Heart left ventricle (tissue), 16 donors: ENCODE measurements at regions not wholly inside any gene's neighbourhood (a gene's known extent, or its start where the extent isn't known, plus 50 kb on each side); places are given as distances from the start of the nearest gene placed in this dataset.
"Not testable (repeated sequence)": the region's sequence is repeated elsewhere in the genome, so short reads cannot be mapped to it uniquely, and the experiment has no call there.

Experiments
- ATAC-seq, 4 donors: fragments of 200-7000 bp; cut with Tn5 transposase; one replicate each; pipeline ENCODE4 v1.9.1; 2020 to 2022; ENCODE audit warnings: moderate library complexity in 4 of 4, mild to moderate bottlenecking in 3 of 4, moderate number of reproducible peaks in 1 of 4
- DNase-seq, 5 donors: peaks; one replicate each; pipeline ENCODE4 v3.0.0-alpha.2; 2020
- H3K27ac ChIP-seq, 12 donors: fragments of 200-600 bp; sonication (generic) in 4 of 12; one replicate each; pipeline versions ENCODE4 v1.5.0 to v1.8.0; 2016 to 2022; ENCODE audit warnings: mild to moderate bottlenecking in 2 of 12
- H3K27me3 ChIP-seq, 9 donors: fragments of 200-600 bp; sonication (generic) in 2 of 9; one replicate each; pipeline versions ENCODE4 v1.5.1 to v1.8.0; 2016 to 2022; ENCODE audit warnings: mild to moderate bottlenecking in 3 of 9
- H3K36me3 ChIP-seq, 9 donors: fragments of 200-600 bp; sonication (generic) in 2 of 9; one replicate each; pipeline versions ENCODE4 v1.5.0 to v1.8.0; 2018 to 2022; ENCODE audit warnings: mild to moderate bottlenecking in 2 of 9
- H3K4me1 ChIP-seq, 12 donors: fragments of 200-600 bp; sonication (generic) in 4 of 12; one replicate each; pipeline versions ENCODE4 v1.5.0 to v1.8.0; 2016 to 2022; ENCODE audit warnings: mild to moderate bottlenecking in 3 of 12
- H3K4me3 ChIP-seq, 12 donors: fragments of 200-600 bp; sonication (generic) in 4 of 12; one replicate each; pipeline versions ENCODE4 v1.5.0 to v1.8.0; 2017 to 2022; ENCODE audit warnings: mild to moderate bottlenecking in 9 of 12, moderate library complexity in 4 of 12
- H3K9me3 ChIP-seq, 12 donors: fragments of 200-600 bp; sonication (generic) in 4 of 12; one replicate each; pipeline versions ENCODE4 v1.5.0 to v1.8.0; 2016 to 2022; ENCODE audit warnings: mild to moderate bottlenecking in 1 of 12
- CTCF ChIP-seq, 12 donors: fragments of 200-600 bp; sonication (generic) in 4 of 12; IDR thresholded peaks; one replicate each; pipeline versions ENCODE4 v1.5.0 to v1.8.0; 2018 to 2022; ENCODE audit warnings: antibody characterized with exemption in 12 of 12, mild to moderate bottlenecking in 5 of 12
- POLR2A ChIP-seq, 2 donors: fragments of 450-650 bp; IDR thresholded peaks; one replicate each; pipeline ENCODE4 v1.6.1; 2017; ENCODE audit warnings: antibody characterized with exemption in 2 of 2, mild to moderate bottlenecking in 2 of 2, moderate library complexity in 2 of 2
- WGBS, 4 donors: extraction: QIAGEN DNeasy Blood & Tissue Kit in 2 of 4; methylation state at CpG; one replicate each; pipeline versions ENCODE4 v1.1.5 to v1.1.7; 2013 to 2018; 5-methylcytosine and 5-hydroxymethylcytosine counted together
- intact Hi-C, 10 donors: fragments of 100-400 bp; cut with DNase I; formaldehyde crosslinking; loops; one replicate each; pipeline versions ENCODE4 v1.11.1 to v1.14.2; 2022
- donor health status: ischemic (EF 13 %, LVEDD 7.1; RV severe dilation, severe dysfunction).
- donor health status: healthy with polysubstance abuse.
- donor health status: DM: no; HTN: yes; CAD: no.
- donor health status: DM: no; HTN: no; CAD: no.
- donor health status: ischemic (EF 25% LVEDD 6.9; RV normal size, moderate dysfunction).
- donor health status: ischemic (EF 25% LVEDD 5.7; RV mildly dilated, moderate dysfunction).
- donor health status: healthy.
- donor health status: DM: yes; HTN: yes; CAD: no.
- donor health status: ischemic (EF 35%, LVEDD 5.7; RV mildly dilated, moderate dysfunction).
- donor health status: nonischemic (EF 11% LVEDD 7.7; RV severe dilation, severe dysfunction).
- donor health status: DM: yes; HTN: yes; CAD: no.
- donor health status: PGD.
- donor health status: ischemic (EF 29% LVEDD 5.4; RV normal size, mild dysfunction).
- donor health status: nonischemic (EF 23%, LVEDD 6.1; RV moderate dilation, normal function).

GRCh38 chr2:131425231-131425941 lies 50.5 kb upstream of the TUBA3D start:
- peak in 1 of 4 donors; percentile 45 for ATAC-seq
- TF ChIP-seq CTCF (IDR thresholded peaks at IDR 0.05), result no peak
- no peak for TF ChIP-seq POLR2A (IDR thresholded peaks at IDR 0.05)
- WGBS, 4 donors, result 3 to 9% (median 5%) methylated on average over 19 to 57 of the region's 57 CpGs
- H3K4me1 ChIP-seq, result peaks cover 0 to 4% (median 0%) of the 10 kb centered on the region in 12 donors
- intact Hi-C loops, result no loop called here
- DNase-seq, result no peak
- no peaks in the 10 kb centered on the region for H3K36me3 ChIP-seq
- peak overlapping the region in 7 of 12 donors; percentile 26 to 48 (median 35) for H3K4me3 ChIP-seq
- H3K9me3 ChIP-seq, result no peaks in the 10 kb centered on the region
- H3K27me3 ChIP-seq, result peaks cover 0 to 64% (median 11%) of the 10 kb centered on the region in 9 donors
- no peak overlapping the region for H3K27ac ChIP-seq

GRCh38 chr2:131424605-131425114 lies 51.3 kb upstream of the TUBA3D start:
- H3K4me1 ChIP-seq, ATAC-seq, H3K36me3 ChIP-seq, H3K9me3 ChIP-seq, DNase-seq, intact Hi-C loops, H3K27ac ChIP-seq: not testable (repeated sequence)
- WGBS, 4 donors, result 8 to 48% (median 29%) methylated on average over 15 to 50 of the region's 50 CpGs
- Histone ChIP-seq H3K4me3 (peak overlapping the region in 3 of 12 donors; percentile 12 to 48 (median 23)), H3K27me3 (peaks cover 0 to 62% (median 11%) of the 10 kb centered on the region in 9 donors)

- H3K4me1 ChIP-seq, ATAC-seq, DNase-seq, H3K9me3 ChIP-seq, H3K4me3 ChIP-seq, intact Hi-C loops, H3K36me3 ChIP-seq, H3K27ac ChIP-seq: not testable (repeated sequence)
- peaks cover 0 to 54% (median 1%) of the 10 kb centered on the region in 9 donors for H3K27me3 ChIP-seq
- WGBS, 4 donors, result 76 to 86% (median 78%) methylated on average over 3 of the region's 3 CpGs
Measured at GRCh38 chr2:131420751-131421150, 55.2 kb upstream of the TUBA3D start.

- no peaks in the 10 kb centered on the region for H3K36me3 ChIP-seq
- H3K4me3 ChIP-seq, result no peak overlapping the region
- no peaks in the 10 kb centered on the region for H3K4me1 ChIP-seq
- peaks cover 0 to 49% (median 0%) of the 10 kb centered on the region in 9 donors for H3K27me3 ChIP-seq
- intact Hi-C loops, result loop anchor here in 8 of 10 donors (10.0 kb wide), 5 partner anchors 75 to 725 kb away; partner anchors contain the start of gene MZT2A (in 2 of the 8)
- 39 to 48% (median 40%) methylated on average over 10 of the region's 10 CpGs for WGBS, 4 donors
- no peaks in the 10 kb centered on the region for H3K9me3 ChIP-seq
- DNase-seq, result no peak
- H3K27ac ChIP-seq, result no peak overlapping the region
- TF ChIP-seq CTCF (IDR thresholded peaks at IDR 0.05), result no peak
- no peak for TF ChIP-seq POLR2A (IDR thresholded peaks at IDR 0.05)
- no peak for ATAC-seq
Measured at GRCh38 chr2:131419441-131419840, 55.5 kb upstream of the RAB6D start.

GRCh38 chr2:131418625-131419024 lies 54.7 kb upstream of the RAB6D start:
- Histone ChIP-seq H3K4me3 (no peak overlapping the region), H3K27me3 (peaks cover 0 to 41% (median 0%) of the 10 kb centered on the region in 9 donors), H3K9me3 (no peaks in the 10 kb centered on the region), H3K36me3 (no peaks in the 10 kb centered on the region), H3K4me1 (no peaks in the 10 kb centered on the region), H3K27ac (no peak overlapping the region)
- DNase-seq (no peak), ATAC-seq (no peak)
- WGBS, 4 donors, result 59 to 62% (median 62%) methylated on average over 8 of the region's 8 CpGs
- intact Hi-C loops, result loop anchor here in 8 of 10 donors (10.0 kb wide), 5 partner anchors 76 to 726 kb away; partner anchors contain the start of gene MZT2A (in 2 of the 8)
- TF ChIP-seq CTCF (IDR thresholded peaks at IDR 0.05) (no peak), POLR2A (IDR thresholded peaks at IDR 0.05) (no peak)
